B cell (primary cell): ENCODE measurements at regions not wholly inside any gene's neighbourhood (a gene's known extent, or its start where the extent isn't known, plus 50 kb on each side); places are given as distances from the start of the nearest gene placed in this dataset.

Source experiments
- ATAC-seq: fragments of 200-7000 bp; cut with Tn5 transposase; one replicate; pipeline ENCODE4 v1.10.0; 2021; ENCODE audit warnings: low read depth, mild to moderate bottlenecking, moderate number of reproducible peaks, moderate library complexity
- CTCF ChIA-PET: fragments of 350-600 bp; sonication (Branson Sonifier 250); formaldehyde crosslinking; loops from one replicate; lab custom pipeline; 2021; ENCODE audit warnings: antibody characterized with exemption, inconsistent platforms; lab: Charles Lee
- POLR2A ChIA-PET: fragments of 350-600 bp; sonication (Branson Sonifier 250); formaldehyde crosslinking; loops from one replicate; lab custom pipeline; 2021; ENCODE audit warnings: antibody characterized with exemption; lab: Charles Lee
- DNase-seq: peaks from one replicate; pipeline ENCODE4 v3.0.0; 2013
- H2AFZ ChIP-seq: 2 replicates; pipeline ENCODE4 v1.6.1; 2012; ENCODE audit warnings: mild to moderate bottlenecking, low read depth, low read length; ENCODE audit not compliant: insufficient read depth, poor library complexity, severe bottlenecking
- H3K27ac ChIP-seq, 2 donors: 1 replicate in 1 of 2; 2 replicates in 1 of 2; pipeline ENCODE4 v1.5.1; 2012 to 2013; ENCODE audit warnings: low read length in 2 of 2, mild to moderate bottlenecking in 2 of 2, moderate library complexity in 1 of 2
- H3K27me3 ChIP-seq, 4 experiments: fragments of 200-600 bp in 1 of 4; sonication (generic) in 1 of 4; replicated peaks in 1 of 4; 1 replicate in 2 of 4; 2 replicates in 2 of 4; pipeline versions ENCODE4 v1.6.1 to v1.7.0; 2013 to 2016; ENCODE audit warnings: low read length in 3 of 4, mild to moderate bottlenecking in 2 of 4, mixed read lengths in 1 of 4, moderate library complexity in 1 of 4; ENCODE audit not compliant: insufficient read depth in 4 of 4, control insufficient read depth in 3 of 4; ENCODE audit errors: control extremely low read depth in 1 of 4
- H3K36me3 ChIP-seq, 2 experiments: replicated peaks in 1 of 2; 1 replicate in 1 of 2; 2 replicates in 1 of 2; pipeline versions ENCODE4 v1.6.1 to v1.7.1; 2013; ENCODE audit warnings: low read length in 1 of 2; ENCODE audit not compliant: insufficient read depth in 2 of 2, control insufficient read depth in 1 of 2; ENCODE audit errors: control extremely low read depth in 1 of 2, extremely low read depth in 1 of 2
- H3K4me1 ChIP-seq, 2 donors: fragments of 200-600 bp in 1 of 2; sonication (generic) in 1 of 2; 1 replicate in 1 of 2; 2 replicates in 1 of 2; pipeline versions ENCODE4 v1.5.1 to v1.6.1; 2013 to 2017; ENCODE audit warnings: low read length in 2 of 2; ENCODE audit not compliant: control insufficient read depth in 2 of 2, insufficient read depth in 2 of 2
- H3K4me2 ChIP-seq: replicated peaks from 2 replicates; pipeline ENCODE3; 2012; ENCODE audit warnings: mild to moderate bottlenecking, low read depth, low read length; ENCODE audit not compliant: poor library complexity, severe bottlenecking
- H3K4me3 ChIP-seq, 5 experiments: fragments of 200-600 bp in 1 of 5; sonication (generic) in 1 of 5; 1 replicate in 3 of 5; 2 replicates in 2 of 5; pipeline versions ENCODE4 v1.5.1 to v1.7.0; 2011 to 2016; ENCODE audit warnings: low read length in 4 of 5, mild to moderate bottlenecking in 4 of 5, low read depth in 2 of 5, control low read depth in 1 of 5, moderate library complexity in 1 of 5; ENCODE audit not compliant: insufficient read depth in 1 of 5; ENCODE audit errors: control extremely low read depth in 1 of 5, extremely low read depth in 1 of 5
- H3K79me2 ChIP-seq: fragments of 200-600 bp; sonication (generic); one replicate; pipeline ENCODE4 v1.6.0; 2016; ENCODE audit warnings: low read length; ENCODE audit not compliant: control insufficient read depth, insufficient read depth
- H3K9ac ChIP-seq: fragments of 200-600 bp; sonication (generic); 2 replicates; pipeline ENCODE4 v1.6.1; 2017; ENCODE audit warnings: mild to moderate bottlenecking, low read length, moderate library complexity
- H3K9me3 ChIP-seq, 3 donors: one replicate each; pipeline versions ENCODE4 v1.6.1 to v1.7.1; 2013; ENCODE audit warnings: low read length in 2 of 3; ENCODE audit not compliant: control insufficient read depth in 2 of 3, insufficient read depth in 1 of 3; ENCODE audit errors: control extremely low read depth in 1 of 3
- H4K20me1 ChIP-seq: 2 replicates; pipeline ENCODE4 v1.6.0; 2012; ENCODE audit warnings: mild to moderate bottlenecking, low read length; ENCODE audit not compliant: insufficient read depth, control insufficient read depth, poor library complexity, severe bottlenecking
- H3K27ac Mint-ChIP-seq: one replicate; pipeline ENCODE4 v1.8.0; 2021; ENCODE audit warnings: mixed read lengths
- H3K27me3 Mint-ChIP-seq: one replicate; pipeline ENCODE4 v1.8.0; 2021; ENCODE audit warnings: mixed read lengths
- H3K4me1 Mint-ChIP-seq: one replicate; pipeline ENCODE4 v1.8.0; 2021; ENCODE audit warnings: mixed read lengths
- H3K4me3 Mint-ChIP-seq: one replicate; pipeline ENCODE4 v1.8.0; 2021; ENCODE audit warnings: mixed read lengths
- H3K9me3 Mint-ChIP-seq: one replicate; pipeline ENCODE4 v1.8.0; 2022; ENCODE audit warnings: mixed read lengths; ENCODE audit not compliant: insufficient read depth
- CTCF ChIP-seq: fragments of 200-600 bp; IDR thresholded peaks from one replicate; pipeline ENCODE4 v1.8.0; 2022; ENCODE audit warnings: antibody characterized with exemption, mild to moderate bottlenecking
- EZH2 ChIP-seq: IDR thresholded peaks from 2 replicates; pipeline ENCODE4 v1.6.1; 2012; ENCODE audit warnings: borderline replicate concordance, low read depth, mild to moderate bottlenecking, moderate library complexity, low read length; ENCODE audit not compliant: insufficient read depth, poor library complexity, severe bottlenecking
- WGBS: methylation state at CpG from one replicate; pipeline ENCODE4 v1.1.5; 2013; ENCODE audit warnings: missing lambda C conversion rate; ENCODE audit not compliant: insufficient coverage; 5-methylcytosine and 5-hydroxymethylcytosine counted together
- intact Hi-C: fragments of 100-400 bp; cut with micrococcal nuclease; formaldehyde crosslinking; loops from one replicate; pipeline ENCODE4 v1.10.0; 2022

GRCh38 chr14:99035712-99036610, 236.0 kb downstream of the BCL11B start:
- WGBS, result 80% methylated on average over 30 of the region's 30 CpGs
- POLR2A ChIA-PET, result no interaction called here
- Histone ChIP-seq H3K36me3 (no peaks in the 10 kb centered on the region), H3K4me1 (no peaks in the 10 kb centered on the region), H3K79me2 (no peaks in the 10 kb centered on the region), H4K20me1 (no peaks in the 10 kb centered on the region), H3K9ac (no peak overlapping the region), H3K27me3 (no peaks in the 10 kb centered on the region), H3K27ac (no peak overlapping the region), H3K9me3 (peaks cover 0 to 47% (median 0%) of the 10 kb centered on the region in 3 donors), H3K4me3 (no peak overlapping the region), H3K4me2 (no peak overlapping the region), H2AFZ (no peak overlapping the region)
- Mint-ChIP-seq H3K4me1 (no peaks in the 10 kb centered on the region), H3K27ac (no peak overlapping the region), H3K27me3 (no peaks in the 10 kb centered on the region), H3K9me3 (peaks cover 9% of the 10 kb centered on the region), H3K4me3 (no peak overlapping the region)
- intact Hi-C loops, result no loop called here
- ATAC-seq (no peak), DNase-seq (no peak)
- CTCF ChIA-PET, result no interaction called here
- no peak for TF ChIP-seq EZH2
- no peak for TF ChIP-seq CTCF

- no peak overlapping the region for H3K4me3 ChIP-seq
- no peak overlapping the region for H3K27ac Mint-ChIP-seq
- no peaks in the 10 kb centered on the region for H3K4me1 Mint-ChIP-seq
Measured at GRCh38 chr14:99036611-99037293, 235.2 kb downstream of the BCL11B start.

More at GRCh38 chr14:99036611-99037293, 235.2 kb downstream of the BCL11B start:
- H3K27me3 Mint-ChIP-seq, result no peaks in the 10 kb centered on the region
- H3K9me3 ChIP-seq, result peaks cover 0 to 54% (median 0%) of the 10 kb centered on the region in 3 donors
- ATAC-seq (no peak), DNase-seq (no peak)
- no peak overlapping the region for H3K27ac ChIP-seq
- POLR2A ChIA-PET, result no interaction called here
- 45% methylated on average over 22 of the region's 25 CpGs for WGBS
- H3K9me3 Mint-ChIP-seq, result peaks cover 9% of the 10 kb centered on the region
- H3K36me3 ChIP-seq, result no peaks in the 10 kb centered on the region
- H4K20me1 ChIP-seq, result no peaks in the 10 kb centered on the region
- H3K9ac ChIP-seq, result no peak overlapping the region
- no peaks in the 10 kb centered on the region for H3K27me3 ChIP-seq
- no peak overlapping the region for H3K4me2 ChIP-seq
- CTCF ChIA-PET, result no interaction called here
- H3K4me3 Mint-ChIP-seq, result no peak overlapping the region
- TF ChIP-seq EZH2, result no peak
- no peak for TF ChIP-seq CTCF
- H2AFZ ChIP-seq, result no peak overlapping the region
- no peaks in the 10 kb centered on the region for H3K79me2 ChIP-seq
- intact Hi-C loops, result no loop called here
- H3K4me1 ChIP-seq, result no peaks in the 10 kb centered on the region
